Right ventricle myocardium inferior (tissue), 1 donor: ENCODE measurements at regions not wholly inside any gene's neighbourhood (a gene's known extent, or its start where the extent isn't known, plus 50 kb on each side); places are given as distances from the start of the nearest gene placed in this dataset.
"Not testable (repeated sequence)": the region's sequence is repeated elsewhere in the genome, so short reads cannot be mapped to it uniquely, and the experiment has no call there.

Experiments used
- ATAC-seq: fragments of 200-7000 bp; cut with Tn5 transposase; one replicate; pipeline ENCODE4 v1.9.1; 2020; ENCODE audit warnings: mild to moderate bottlenecking, moderate library complexity
- DNase-seq: peaks from one replicate; pipeline ENCODE4 v3.0.0; 2021; ENCODE audit errors: missing footprints
- intact Hi-C: fragments of 100-400 bp; cut with DNase I; formaldehyde crosslinking; loops from one replicate; pipeline ENCODE4 v1.11.0; 2022
- donor health status: DM: no; HTN: yes; CAD: no; lungs with severe emphysema.

- intact Hi-C loops = no loop called here
- ATAC-seq (no peak), DNase-seq (no peak)
Measured at GRCh38 chrX:55142206-55142918, 53.5 kb downstream of the PAGE2 start.

- ATAC-seq (no peak), DNase-seq (no peak)
- intact Hi-C loops = no loop called here
Measured at GRCh38 chrX:55142919-55143310, 54.1 kb downstream of the PAGE2 start.

- ATAC-seq (no peak), DNase-seq (no peak)
- intact Hi-C loops = no loop called here
Measured at GRCh38 chrX:55143621-55144020, 54.8 kb downstream of the PAGE2 start.

GRCh38 chrX:55144697-55145096, 55.9 kb downstream of the PAGE2 start:
- ATAC-seq (no peak), DNase-seq (no peak)
- intact Hi-C loops = no loop called here

GRCh38 chrX:55149242-55149641, 60.4 kb downstream of the PAGE2 start:
- intact Hi-C loops = no loop called here
- ATAC-seq = no peak
- DNase-seq = no peak

- intact Hi-C loops = no loop called here
- DNase-seq = no peak
- ATAC-seq = no peak
Measured at GRCh38 chrX:55151199-55151598, 62.4 kb downstream of the PAGE2 start.

- no peak for ATAC-seq
- intact Hi-C loops = no loop called here
- no peak for DNase-seq
Measured at GRCh38 chrX:55159551-55159950, 60.6 kb upstream of the PAGE5 start.

- peak; percentile 92 for DNase-seq
- peak; percentile 100 for ATAC-seq
- intact Hi-C loops = loop anchor here (1.0 to 5.0 kb wide), 2 partner anchors 26 to 556 kb away; partner anchors contain the start of gene RRAGB
Measured at GRCh38 chrX:55160685-55161552, 59.2 kb upstream of the PAGE5 start.

GRCh38 chrX:55161581-55161980, 58.6 kb upstream of the PAGE5 start:
- no peak for DNase-seq
- ATAC-seq = no peak
- intact Hi-C loops = loop anchor here (1.0 to 5.0 kb wide), 2 partner anchors 26 to 556 kb away; partner anchors contain the start of gene RRAGB

- intact Hi-C loops = loop anchor here (5.0 kb wide), 1 partner anchor 554 kb away; the partner anchor contains the start of gene RRAGB
- DNase-seq (no peak), ATAC-seq (no peak)
Measured at GRCh38 chrX:55163171-55163570, 57.0 kb upstream of the PAGE5 start.

GRCh38 chrX:55165026-55165425, 55.1 kb upstream of the PAGE5 start:
- DNase-seq, intact Hi-C loops: not testable (repeated sequence)

GRCh38 chrX:55167124-55167803, 52.9 kb upstream of the PAGE5 start:
- ATAC-seq (no peak), DNase-seq (no peak)
- intact Hi-C loops = no loop called here

More at GRCh38 chrX:55165026-55165425, 55.1 kb upstream of the PAGE5 start:
- not testable (repeated sequence) for ATAC-seq

- DNase-seq (no peak), ATAC-seq (no peak)
- intact Hi-C loops = no loop called here
Measured at GRCh38 chrX:55167901-55168300, 52.2 kb upstream of the PAGE5 start.

GRCh38 chrX:55169782-55170181, 50.4 kb upstream of the PAGE5 start:
- intact Hi-C loops = no loop called here
- DNase-seq (no peak), ATAC-seq (no peak)
